ENCODE measurements at regions not wholly inside any gene's neighbourhood (a gene's known extent, or its start where the extent isn't known, plus 50 kb on each side); places are given as distances from the start of the nearest gene placed in this dataset.

DNA sequence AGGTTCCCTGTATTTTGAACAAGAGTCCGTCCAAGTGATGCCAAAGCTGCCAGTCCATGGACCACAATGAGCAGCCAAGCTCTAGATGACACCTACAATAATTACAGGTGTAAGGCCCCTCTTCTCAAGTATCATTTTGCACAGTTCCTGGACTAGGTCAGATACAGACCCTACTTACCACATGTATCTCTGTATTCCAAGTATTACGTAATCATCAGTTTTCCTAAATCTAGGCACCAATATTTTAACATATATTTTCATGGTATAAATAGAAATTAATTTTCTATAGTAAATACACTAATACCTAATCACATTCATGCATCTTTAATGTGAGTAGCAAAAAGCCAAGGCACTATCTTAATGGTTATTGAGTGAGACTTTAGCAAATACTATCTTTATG, 157.0 kb upstream of the PRSS1 start:
- intact Hi-C loops (cut with DNase I), result no loop called here
- Histone ChIP-seq H3K4me3 (no peak overlapping the region), H3K4me1 (replicated peaks in 1 of 2) (no peaks in the 10 kb centered on the region), H3K27me3 (no peaks in the 10 kb centered on the region), H3K36me3 (replicated peaks in 1 of 2) (no peaks in the 10 kb centered on the region), H3K9me3 (replicated peaks in 1 of 3) (no peaks in the 10 kb centered on the region), H3K27ac (no peak overlapping the region)
- TF ChIP-seq POLR2A (IDR thresholded peaks at IDR 0.05), result no peak
- TF ChIP-seq, protein P1, sequence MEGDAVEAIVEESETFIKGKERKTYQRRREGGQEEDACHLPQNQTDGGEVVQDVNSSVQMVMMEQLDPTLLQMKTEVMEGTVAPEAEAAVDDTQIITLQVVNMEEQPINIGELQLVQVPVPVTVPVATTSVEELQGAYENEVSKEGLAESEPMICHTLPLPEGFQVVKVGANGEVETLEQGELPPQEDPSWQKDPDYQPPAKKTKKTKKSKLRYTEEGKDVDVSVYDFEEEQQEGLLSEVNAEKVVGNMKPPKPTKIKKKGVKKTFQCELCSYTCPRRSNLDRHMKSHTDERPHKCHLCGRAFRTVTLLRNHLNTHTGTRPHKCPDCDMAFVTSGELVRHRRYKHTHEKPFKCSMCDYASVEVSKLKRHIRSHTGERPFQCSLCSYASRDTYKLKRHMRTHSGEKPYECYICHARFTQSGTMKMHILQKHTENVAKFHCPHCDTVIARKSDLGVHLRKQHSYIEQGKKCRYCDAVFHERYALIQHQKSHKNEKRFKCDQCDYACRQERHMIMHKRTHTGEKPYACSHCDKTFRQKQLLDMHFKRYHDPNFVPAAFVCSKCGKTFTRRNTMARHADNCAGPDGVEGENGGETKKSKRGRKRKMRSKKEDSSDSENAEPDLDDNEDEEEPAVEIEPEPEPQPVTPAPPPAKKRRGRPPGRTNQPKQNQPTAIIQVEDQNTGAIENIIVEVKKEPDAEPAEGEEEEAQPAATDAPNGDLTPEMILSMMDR (IDR thresholded peaks at IDR 0.05), result no peak
- DNase-seq, result no peak
- WGBS, 4 donors, result 58 to 92% (median 84%) methylated on average over 2 of the region's 2 CpGs

DNA sequence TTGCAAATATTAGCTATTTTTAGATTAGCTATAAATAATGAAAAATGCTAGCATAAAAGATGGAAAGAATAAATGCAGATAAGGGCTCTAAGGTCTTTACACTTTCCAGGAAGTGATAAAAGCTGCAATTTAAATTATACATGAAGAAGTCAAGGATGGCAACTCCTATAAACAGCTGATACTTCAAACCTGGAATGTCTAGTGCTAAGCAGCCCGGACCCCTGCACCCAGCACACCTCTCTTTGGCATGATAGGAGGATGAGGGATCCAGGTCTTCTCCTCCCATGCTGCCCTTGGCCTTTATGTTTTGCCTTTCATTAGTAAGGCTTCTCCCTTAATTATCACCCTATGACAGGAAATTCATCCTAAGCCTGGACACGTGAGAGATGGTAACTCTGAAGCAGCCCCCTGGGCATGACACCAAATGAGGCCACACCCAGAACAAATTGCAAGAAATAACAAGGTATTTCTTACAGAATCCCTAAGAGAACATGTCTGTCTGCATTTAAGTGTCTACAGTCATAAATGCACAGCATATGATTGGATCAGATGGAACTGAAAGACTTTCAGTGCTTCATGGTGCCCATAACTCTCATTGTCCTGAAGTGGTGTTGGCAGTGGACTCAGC, 158.3 kb upstream of the PRSS1 start:
- DNase-seq, result no peak
- Histone ChIP-seq H3K9me3 (replicated peaks in 1 of 3) (no peaks in the 10 kb centered on the region), H3K27me3 (no peaks in the 10 kb centered on the region), H3K27ac (no peak overlapping the region), H3K36me3 (replicated peaks in 1 of 2) (no peaks in the 10 kb centered on the region), H3K4me1 (replicated peaks in 1 of 2) (no peaks in the 10 kb centered on the region), H3K4me3 (no peak overlapping the region)
- intact Hi-C loops (cut with DNase I), result no loop called here
- TF ChIP-seq POLR2A (IDR thresholded peaks at IDR 0.05), result no peak
- TF ChIP-seq, protein P1 (IDR thresholded peaks at IDR 0.05), result no peak
- WGBS, 4 donors, result 54 to 65% (median 58%) methylated on average over 2 of the region's 2 CpGs

DNA sequence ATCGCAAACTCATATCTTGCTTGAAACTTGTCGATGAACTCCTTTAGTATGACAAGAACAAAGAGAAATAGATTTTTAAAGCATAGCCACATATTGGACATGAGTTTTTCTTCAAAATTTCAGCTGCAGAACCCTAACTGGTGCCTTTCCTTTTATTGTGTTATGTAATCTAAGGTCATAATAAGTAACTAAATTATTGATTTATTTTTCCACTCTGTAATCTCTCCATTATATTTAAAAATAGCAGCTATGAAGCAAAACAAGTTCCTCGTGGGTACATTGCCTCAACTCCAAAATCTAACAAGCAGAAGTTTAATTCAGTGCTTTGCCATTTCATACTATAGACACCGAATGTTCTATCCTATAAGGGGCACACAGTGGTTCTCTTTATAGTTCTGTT, 159.2 kb upstream of the PRSS1 start:
- Histone ChIP-seq H3K4me1 (replicated peaks in 1 of 2) (no peaks in the 10 kb centered on the region), H3K36me3 (replicated peaks in 1 of 2) (no peaks in the 10 kb centered on the region), H3K4me3 (no peak overlapping the region), H3K9me3 (replicated peaks in 1 of 3) (no peaks in the 10 kb centered on the region), H3K27me3 (no peaks in the 10 kb centered on the region), H3K27ac (no peak overlapping the region)
- intact Hi-C loops (cut with DNase I), result no loop called here
- TF ChIP-seq POLR2A (IDR thresholded peaks at IDR 0.05), result no peak
- TF ChIP-seq, protein P1 (IDR thresholded peaks at IDR 0.05), result no peak
- 68 to 73% (median 72%) methylated on average over 4 of the region's 4 CpGs for WGBS, 4 donors
- no peak for DNase-seq

DNA sequence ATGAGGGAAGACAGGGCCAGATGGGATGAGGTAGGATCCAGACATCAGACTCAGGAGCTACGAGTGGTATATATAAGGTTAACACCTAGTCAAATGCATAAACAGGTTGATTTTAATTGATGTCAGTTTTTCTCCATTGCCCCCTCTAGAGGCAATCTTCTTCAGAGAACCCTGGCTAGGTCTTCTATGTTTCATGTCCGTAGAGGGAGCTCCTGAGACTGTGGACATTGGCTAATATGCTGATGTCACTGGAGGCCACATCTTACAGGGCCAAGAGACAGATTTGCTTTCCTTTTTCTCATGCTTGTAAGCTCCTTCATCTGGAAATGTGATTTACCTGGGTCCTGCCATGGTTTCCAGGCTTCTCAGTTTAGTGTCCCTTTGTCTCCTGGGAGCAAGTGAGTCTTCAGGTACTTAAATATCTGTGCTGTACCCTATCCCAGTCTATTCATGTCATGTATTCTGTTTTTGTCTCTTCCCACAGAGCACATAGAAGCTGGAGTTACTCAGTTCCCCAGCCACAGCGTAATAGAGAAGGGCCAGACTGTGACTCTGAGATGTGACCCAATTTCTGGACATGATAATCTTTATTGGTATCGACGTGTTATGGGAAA, 161.6 kb upstream of the PRSS1 start:
- 61 to 70% (median 62%) methylated on average over 5 of the region's 5 CpGs for WGBS, 4 donors
- Histone ChIP-seq H3K4me1 (replicated peaks in 1 of 2) (no peaks in the 10 kb centered on the region), H3K36me3 (replicated peaks in 1 of 2) (no peaks in the 10 kb centered on the region), H3K27ac (no peak overlapping the region), H3K9me3 (replicated peaks in 1 of 3) (no peaks in the 10 kb centered on the region), H3K27me3 (no peaks in the 10 kb centered on the region), H3K4me3 (no peak overlapping the region)
- intact Hi-C loops (cut with DNase I), result no loop called here
- peak in 3 of 7 donors; percentile 15 to 22 (median 22) for DNase-seq
- TF ChIP-seq POLR2A (IDR thresholded peaks at IDR 0.05), result no peak
- TF ChIP-seq, protein P1 (IDR thresholded peaks at IDR 0.05), result peak in 2 of 6 experiments; percentile 17 to 23
